Epidermal melanocyte (primary cell): ENCODE measurements at regions not wholly inside any gene's neighbourhood (a gene's known extent, or its start where the extent isn't known, plus 50 kb on each side); places are given as distances from the start of the nearest gene placed in this dataset.
A peak's percentile ranks its signal among the peaks of the same experiment; 100 is the strongest.

Experiments
- DNase-seq: peaks from one replicate; pipeline ENCODE4 v3.0.0; 2011; ENCODE audit warnings: low spot score; ENCODE audit not compliant: insufficient read length

DNA sequence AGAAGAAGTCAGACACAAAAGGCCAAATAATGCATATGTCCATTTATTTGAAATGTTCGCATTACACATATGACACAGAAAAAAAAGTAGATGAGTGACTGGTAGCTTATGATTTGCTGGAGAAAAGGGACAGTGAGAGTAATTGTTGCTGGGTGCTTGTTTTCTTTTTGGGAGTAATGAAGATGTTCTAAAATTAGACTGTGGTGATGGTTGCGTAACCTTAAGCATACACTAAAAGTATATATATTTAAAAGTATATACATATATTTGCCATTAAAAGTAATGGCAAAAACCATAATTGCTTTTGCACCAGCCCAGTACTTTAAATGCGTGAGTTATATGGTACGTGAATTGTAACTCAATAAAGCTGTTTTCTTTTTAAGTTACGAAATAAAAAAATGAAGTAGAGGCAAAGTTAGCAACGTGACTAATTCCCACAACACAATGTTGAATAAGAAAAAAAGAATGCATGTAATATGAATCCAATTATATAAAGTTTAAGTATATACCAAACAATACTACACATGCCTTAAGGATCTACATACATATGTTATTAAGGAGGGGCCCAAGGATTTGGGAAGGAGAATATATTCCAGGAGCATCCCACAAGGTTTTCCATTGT lies 360.4 kb upstream of the CELF2 start:
- no peak for DNase-seq

DNA sequence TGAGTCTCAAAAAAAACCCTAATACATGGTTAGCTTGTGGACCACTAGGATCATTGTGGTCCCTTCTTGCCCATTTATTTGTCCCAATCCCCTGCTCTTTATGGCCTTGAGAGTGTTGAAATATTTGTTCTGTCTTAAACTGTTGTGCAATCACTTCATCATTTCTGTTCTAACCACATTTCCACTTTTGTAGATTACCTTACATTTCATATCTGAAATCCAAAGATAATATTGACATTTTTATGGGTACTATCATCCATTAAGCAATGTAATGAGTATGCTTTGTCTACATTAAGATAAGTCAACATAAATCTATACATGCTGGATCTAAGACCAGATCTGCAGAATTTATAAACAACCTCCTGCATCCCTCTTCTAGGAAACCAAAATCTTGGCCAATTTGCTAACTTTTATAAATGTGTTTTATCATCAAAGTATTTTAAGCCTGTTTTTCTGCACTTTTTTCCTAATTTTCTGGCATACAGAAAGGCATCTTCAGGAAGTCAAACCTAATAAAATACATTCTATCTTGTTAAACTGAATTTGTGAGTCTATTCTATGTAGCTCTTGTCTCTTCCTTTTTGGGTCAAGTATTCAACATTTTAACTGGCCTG lies 359.4 kb upstream of the CELF2 start:
- DNase-seq, result no peak

DNA sequence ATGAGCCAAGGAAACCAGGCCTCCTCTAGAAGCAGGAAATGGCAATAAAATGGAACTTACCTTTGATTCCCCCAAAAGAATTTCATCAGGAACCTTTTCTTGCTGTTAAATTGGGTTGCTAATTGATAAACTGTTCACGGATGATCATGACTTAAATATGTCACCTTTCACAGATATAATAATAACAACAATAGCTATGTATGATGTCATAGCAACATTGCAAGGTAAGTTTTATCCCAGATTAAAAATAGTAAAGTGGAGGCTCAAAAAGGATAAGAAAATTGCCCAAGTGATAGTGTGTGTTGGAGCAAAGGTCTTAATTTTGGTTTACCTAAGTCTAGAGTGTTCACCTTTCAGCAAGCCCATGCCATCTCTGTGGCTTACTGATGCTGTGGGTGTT lies 357.6 kb upstream of the CELF2 start:
- no peak for DNase-seq

DNA sequence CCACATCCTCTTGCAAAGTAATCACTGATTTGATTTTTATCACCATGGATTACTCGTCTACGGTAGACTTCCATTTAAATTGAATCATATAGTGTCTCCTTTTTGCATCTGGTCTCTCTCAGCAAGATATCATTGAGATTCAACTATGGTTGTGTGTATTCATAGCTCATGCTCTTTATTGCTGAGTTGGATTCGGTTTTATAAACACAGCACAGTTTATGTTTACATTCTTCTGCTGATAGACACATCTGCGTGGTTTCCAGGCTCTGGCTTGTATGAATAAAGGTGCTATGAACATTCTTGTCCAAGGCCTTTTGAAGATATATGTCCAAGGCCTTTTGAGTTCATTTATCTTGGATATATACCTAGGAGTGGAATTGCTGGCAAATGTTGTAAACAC lies 356.5 kb upstream of the CELF2 start:
- DNase-seq, result no peak

DNA sequence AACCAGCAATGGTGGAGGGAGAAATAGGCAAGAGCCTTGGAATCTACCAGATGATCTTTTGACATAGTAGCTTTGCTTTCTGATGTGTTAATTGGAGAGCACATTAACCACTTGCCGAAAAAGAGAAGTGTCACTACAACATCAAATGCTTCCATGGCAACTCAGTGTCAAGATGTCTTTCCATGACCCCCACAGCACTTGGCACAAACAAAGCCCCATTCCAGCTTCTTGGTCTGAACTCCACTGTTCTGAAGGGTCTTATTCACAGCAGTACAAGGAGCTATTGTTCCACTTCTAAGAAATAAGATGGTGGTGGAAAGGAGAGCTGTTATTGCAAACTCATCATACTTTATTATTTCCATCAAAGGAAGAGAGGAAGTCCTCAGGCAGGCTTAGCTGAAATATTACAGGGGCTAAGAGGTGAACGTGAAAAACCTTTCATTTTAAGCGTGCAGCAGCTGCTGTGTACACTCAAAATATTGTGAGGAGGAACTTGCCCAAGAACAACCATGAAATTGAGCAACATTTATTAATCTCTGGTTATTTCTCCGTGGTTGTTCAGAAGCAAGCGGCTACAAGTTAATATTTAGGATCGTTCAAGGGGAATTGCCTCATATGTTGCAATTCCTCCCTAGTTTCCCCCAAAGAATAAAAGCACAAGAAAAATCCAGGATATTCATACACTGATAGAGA lies 354.8 kb upstream of the CELF2 start:
- DNase-seq, result peak; percentile 35

DNA sequence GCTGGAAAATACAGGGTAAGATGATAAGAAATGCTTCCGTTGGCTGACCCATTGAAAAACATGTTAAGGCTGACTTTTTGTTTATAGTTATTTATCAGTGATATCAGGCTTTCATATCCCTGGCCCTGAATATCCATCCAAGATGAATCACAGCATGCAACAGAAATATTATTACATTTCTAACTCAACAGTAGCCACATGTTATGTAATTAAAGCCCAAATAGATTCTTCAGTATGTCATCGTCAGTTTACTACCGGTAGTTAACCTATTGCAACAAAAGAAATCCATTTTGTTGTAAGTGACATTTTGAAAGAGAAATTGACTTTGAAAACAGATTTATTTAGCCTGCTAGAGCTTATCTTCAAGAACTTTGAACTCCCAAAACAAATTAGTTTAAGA lies 354.1 kb upstream of the CELF2 start:
- DNase-seq, result no peak

DNA sequence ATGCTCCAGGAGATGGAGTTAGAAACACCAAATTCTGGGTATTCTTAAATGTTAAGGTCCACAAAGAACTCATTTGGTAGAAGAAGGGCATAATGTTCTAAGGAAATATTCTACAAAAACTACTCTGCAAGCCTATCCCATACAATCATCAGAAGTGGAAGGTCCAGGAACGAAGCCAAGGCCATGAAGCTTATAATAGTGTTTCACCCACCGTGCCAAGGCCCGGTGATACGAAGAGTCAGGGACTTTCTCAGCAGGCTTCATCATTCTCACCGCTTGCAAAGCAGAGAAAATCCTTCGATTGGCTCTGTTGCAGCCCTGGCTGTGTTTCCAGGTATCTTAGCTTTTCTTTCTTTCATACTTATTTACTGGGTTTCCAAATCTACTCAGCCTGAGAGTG lies 351.9 kb upstream of the CELF2 start:
- no peak for DNase-seq

DNA sequence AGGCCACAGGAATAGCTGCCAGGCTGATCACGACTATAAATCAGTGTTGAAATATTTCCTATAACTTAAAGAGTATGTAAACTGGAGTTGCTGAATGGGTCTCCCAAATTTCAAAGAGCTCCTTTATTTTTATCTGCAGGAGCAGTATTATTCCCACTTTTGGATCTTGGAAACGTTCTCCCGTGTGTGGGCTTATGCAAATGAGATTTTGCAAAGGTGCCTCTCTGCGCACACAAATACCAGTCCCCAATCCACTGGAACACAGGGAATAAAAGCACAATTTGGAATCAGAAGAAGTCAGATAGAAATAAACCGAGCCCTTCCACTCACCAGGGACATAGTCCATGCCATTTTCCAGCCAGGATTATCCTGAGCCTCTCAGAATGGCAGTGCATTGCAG lies 350.2 kb upstream of the CELF2 start:
- DNase-seq, result no peak

DNA sequence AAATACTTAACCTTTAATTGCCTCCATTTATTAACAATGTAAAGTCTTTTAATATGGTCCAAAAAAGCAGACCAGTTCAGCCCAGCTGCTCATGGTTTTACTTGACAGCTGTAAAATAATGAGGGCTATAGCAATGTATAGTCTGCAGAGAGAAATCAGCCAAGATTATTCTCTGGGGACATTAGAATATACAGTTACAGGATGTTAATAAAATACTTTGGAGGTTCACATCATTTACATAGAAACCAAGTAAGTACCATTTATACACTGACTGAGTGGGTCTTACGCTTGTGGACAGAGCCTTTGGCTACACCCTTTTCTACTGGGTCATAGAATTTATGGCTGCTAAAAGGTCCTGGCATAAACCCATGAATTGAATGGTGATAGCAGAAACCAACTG lies 340.7 kb upstream of the CELF2 start:
- DNase-seq, result no peak

DNA sequence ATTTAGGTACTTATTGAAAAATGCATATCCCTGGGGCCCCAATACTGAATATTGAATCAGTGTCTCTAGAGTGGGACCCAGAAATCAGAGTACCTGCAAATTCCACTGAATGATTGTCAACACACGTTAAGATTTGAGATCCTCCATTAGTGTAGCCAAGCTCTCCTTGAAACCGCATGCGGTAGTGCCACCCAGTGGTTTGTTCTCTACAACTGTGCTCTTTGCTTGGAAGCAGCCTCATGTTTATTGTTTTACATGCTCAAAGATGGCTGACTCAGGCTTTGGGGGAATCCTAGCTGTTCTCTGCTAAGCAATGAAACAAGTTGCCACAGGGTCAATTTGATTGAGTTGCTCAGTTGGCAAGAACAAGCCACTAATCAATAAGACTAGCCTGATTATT lies 340.2 kb upstream of the CELF2 start:
- DNase-seq, result no peak

DNA sequence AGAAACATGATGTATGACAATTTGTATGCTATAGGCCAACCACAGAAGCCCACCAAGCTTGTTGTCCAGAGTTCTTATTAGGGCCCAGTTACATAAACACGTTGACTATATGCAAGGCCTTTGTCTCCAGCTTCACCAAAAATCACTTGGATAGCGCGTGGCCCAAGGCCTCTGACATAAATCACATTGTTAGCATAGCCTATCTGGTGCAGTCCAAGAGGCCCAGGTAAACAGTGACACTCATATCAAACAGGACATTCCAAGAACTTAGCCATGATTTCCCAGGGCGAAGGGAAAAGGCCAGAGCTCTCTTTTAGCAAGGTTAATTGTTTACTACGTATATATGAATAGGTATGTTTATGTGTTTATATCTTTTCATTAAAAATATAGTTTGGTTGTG lies 337.2 kb upstream of the CELF2 start:
- DNase-seq, result no peak

DNA sequence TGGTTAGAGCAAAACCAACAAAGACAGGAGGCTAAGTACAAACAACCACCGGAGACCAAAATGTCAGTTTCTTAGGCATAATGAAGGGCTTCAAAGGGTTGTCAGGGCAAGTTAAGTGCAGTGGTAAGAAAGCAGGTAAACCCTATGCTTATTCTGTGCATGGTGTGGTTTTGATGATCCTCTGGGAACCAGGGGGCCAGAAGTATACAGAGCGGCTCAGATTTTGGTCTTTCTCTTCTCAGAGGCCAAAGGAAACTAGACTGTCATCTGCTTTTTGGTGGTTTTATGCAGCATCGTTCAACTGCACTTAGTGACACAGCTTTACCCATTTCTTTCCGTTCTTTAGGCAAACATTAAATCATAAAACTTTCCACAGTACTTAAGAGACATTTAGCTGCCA lies 332.7 kb upstream of the CELF2 start:
- DNase-seq, result no peak

DNA sequence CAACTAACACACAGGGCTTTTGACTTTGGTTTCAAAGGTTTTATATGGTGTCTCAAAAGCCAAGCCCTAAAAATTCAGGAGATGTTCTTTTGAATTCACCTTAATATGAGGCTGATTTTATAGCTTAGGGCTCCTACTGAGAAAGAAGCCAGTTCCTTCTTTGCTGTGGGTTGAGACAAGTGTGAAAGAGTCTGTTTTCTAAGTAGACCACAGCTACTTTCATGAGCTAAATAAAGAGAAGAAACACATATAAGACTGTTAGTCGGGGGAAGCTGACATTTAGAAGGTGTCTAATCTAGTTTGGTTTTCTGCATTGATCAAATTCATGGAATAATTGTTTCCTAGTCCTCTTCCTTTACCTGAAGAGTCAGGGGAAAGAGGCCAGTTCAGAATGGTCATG lies 332.1 kb upstream of the CELF2 start:
- DNase-seq, result no peak

DNA sequence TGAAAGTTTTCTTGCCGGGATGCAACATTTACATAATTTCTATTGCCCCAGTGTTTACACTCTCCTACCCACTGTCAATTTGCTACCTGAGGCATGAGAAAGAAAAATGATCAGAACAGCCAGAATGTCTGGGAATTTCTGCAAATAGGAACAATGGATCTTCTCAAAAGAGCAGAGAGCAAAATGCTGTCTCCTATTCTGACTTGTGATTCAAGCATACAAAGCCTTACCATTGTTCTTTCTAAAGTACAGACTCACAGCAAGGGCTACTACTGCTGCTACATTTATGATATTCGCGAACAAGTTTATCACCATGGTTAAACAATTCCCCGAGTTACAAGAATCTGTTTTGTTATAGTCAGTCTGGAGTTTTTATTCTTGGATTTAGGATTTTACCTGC lies 329.9 kb upstream of the CELF2 start:
- DNase-seq, result no peak

DNA sequence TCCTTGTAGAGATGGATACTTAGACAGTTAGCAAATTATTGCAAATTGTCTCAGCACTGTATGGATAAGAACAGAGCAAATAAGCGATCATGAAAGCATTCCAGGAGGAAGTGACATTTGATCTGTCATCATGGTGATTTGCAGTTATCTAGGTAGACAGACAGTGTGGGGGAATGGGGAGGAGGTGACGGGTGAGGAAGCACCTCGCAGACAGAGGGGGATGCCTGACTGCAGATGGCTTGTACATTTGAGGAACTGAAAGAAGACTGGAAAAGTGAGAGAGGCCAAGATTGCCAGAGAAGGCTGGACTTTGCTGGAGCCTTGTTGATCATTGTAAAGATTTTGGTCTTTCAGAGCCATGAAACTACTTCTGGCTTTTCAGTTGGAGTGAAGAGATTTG lies 318.2 kb upstream of the CELF2 start:
- no peak for DNase-seq

DNA sequence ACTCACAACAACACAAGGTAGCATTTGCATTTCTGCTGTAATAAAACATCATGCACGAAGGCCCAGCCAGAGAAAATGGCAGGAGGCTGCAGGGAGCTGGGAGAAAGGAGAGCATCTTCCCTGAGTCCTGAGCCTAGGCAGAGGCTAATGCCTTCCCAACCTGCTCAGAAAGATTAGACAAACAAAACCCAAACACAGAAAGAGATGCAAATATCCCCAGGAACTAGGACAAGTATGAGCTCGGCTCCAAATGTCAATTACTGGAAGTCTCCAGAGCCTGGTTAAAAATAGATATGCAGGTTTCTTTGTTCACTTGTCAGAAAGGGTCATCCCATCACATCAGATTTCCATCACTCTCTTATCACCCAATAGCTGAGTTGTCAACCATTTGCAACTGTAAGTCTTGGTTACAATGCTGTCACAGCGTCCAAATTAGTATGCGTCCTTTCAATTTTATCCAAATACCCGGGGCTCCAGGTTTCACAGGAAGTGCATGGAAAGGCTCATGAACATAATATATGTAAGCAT lies 316.5 kb upstream of the CELF2 start:
- no peak for DNase-seq

DNA sequence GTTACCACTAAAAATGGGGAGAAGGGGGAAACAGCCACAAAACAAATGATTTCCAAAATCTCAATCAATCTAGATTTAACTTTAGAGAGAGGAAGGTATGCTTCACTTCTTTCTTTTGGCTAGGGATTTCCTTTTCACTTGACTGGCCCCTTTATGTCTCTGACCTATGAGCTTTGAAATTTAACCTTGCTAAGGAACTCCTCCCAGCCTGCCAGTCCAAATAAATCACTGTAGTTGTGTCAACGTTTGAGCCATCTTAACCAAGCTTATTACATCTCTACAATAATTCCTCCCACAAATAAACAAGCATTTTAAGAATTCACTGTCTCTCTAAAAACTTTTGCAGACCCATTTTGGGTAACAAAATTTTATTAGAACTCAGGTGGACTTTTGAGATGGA lies 315.5 kb upstream of the CELF2 start:
- no peak for DNase-seq

DNA sequence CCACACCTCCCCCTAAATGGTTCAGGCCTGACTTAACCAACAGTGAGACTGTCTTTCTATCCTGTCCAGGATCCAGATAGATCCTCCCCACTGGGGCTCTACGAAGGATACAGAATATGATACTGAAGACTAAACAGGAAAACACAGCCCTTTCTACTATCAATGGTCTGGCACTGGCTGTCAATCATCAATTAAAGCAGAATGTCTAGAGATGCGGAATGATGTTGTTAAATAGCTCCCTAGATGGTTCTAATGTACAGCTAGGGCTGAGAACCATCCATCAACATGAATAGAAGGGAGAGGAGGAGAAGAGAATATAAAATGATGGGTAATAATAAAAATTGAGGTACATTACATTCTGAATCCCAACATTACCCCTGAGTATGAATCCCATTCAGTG lies 314.3 kb upstream of the CELF2 start:
- DNase-seq, result no peak

DNA sequence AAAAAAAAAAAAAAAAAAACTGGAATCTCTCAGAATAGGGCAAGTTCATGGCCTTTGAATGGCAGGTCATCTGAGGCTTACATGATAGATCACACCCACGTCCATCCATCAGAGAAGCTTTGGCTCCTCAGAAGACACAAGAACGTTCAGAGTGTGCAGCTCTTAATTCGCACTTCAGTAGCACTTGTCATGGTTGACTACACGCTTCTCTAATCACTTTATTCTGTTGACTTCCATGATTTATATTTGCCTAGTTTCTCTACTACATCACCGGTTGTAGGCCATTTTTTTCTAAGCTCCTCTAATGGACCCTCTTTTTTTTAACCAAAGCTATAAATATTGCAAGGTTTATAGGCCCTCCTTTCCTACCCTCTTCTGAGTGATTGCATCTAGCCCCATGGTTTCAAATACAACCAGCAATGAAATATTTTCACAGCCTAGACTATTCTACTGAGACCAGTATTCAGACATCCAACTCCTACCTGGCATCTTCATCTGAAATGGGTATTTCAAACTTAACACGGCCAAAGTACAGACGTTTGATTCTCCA lies 305.4 kb upstream of the CELF2 start:
- DNase-seq, result no peak

DNA sequence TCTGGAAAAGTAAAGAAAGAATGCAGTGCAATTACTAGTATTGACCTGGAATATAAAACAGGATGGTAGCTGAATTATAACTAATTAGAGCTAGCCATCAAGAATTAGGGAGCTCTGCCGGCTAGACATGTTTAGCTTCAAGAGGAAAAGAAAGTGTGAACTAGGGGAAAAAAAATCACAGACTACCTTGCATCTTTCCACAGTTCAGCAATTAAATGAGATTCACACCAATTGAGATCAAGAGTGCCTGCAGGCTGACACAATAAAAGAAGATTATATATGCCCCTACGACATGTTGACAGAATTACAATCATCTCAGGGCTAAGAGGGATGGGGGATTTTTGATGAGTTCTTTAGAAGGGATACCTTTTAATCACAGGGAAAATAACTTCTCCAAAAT lies 303.3 kb upstream of the CELF2 start:
- no peak for DNase-seq

DNA sequence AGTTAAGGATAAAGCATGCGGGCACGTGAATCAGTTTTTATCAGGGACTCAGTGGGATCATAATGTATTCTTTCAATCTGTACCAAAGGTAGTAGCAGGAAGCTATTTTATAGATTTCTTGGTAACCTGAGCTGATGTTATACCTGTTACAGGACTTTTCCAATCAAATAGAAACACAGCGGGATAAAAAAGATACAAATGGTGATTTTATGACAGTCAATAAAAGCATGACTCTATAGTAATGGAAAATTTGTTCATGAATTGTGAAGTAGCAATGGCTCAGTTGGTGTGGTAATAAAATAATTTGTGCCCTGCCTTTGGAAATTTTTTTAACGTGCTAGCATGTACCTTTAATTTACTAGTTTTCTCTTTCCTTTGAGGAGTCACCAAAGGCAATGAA lies 300.7 kb upstream of the CELF2 start:
- no peak for DNase-seq

DNA sequence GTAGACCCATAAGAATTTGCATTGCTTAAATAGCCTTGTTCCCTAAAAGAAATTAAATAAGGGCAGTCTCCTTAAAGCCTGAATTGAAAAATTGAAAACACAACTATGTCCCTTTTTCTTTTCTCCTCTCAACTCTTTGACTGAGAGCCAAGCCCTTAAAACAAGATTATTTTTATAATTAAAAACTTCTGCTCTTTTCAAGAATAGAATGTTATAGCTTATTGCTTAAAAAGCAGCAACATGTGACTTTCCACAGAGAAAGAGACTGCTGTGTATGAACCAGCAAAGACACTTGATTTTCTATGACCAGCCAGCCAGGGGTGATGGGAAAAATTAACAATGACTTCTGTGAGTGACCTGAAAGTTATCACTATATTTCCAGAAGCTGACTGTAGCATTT lies 295.2 kb upstream of the CELF2 start:
- DNase-seq, result no peak

DNA sequence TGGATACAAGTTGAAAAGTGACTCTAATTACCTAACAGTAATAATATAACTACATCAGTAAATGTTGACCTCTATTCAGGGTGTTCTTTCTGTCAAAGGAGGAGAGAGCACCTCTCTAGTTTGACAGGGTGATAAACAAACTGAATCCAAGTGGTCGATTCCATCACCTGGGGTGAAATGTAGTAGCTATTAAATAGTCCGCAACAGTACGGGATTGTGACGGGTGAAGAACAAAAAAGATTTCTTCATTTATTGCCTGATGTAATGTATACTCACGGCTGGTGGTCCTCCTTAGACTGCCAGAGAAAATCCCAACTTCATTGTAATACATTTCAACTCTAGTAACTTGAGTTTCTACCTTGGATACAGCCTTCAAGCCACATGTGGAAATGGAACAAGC lies 292.5 kb upstream of the CELF2 start:
- no peak for DNase-seq
